Lung (tissue), 11 donors: ENCODE measurements at regions not wholly inside any gene's neighbourhood (a gene's known extent, or its start where the extent isn't known, plus 50 kb on each side); places are given as distances from the start of the nearest gene placed in this dataset.

Experiments used
- ATAC-seq: fragments of 200-7000 bp; cut with Tn5 transposase; one replicate; pipeline ENCODE4 v1.9.1; 2020; ENCODE audit warnings: moderate number of reproducible peaks; ENCODE audit not compliant: insufficient read depth, low FRiP score
- DNase-seq, 3 donors: peaks; one replicate each; pipeline ENCODE4 v3.0.0-alpha.2; 2013 to 2017
- H3K27ac ChIP-seq, 2 donors: one replicate each; pipeline ENCODE4 v1.5.1; 2013; ENCODE audit warnings: mild to moderate bottlenecking in 2 of 2, moderate library complexity in 2 of 2, control low read depth in 1 of 2, inconsistent platforms in 1 of 2, low read depth in 1 of 2, low read length in 1 of 2
- H3K27me3 ChIP-seq, 3 donors: one replicate each; pipeline ENCODE4 v1.5.1; 2013; ENCODE audit warnings: low read length in 2 of 3; ENCODE audit not compliant: control insufficient read depth in 3 of 3, insufficient read depth in 3 of 3
- H3K36me3 ChIP-seq, 4 donors: one replicate each; pipeline ENCODE4 v1.5.1; 2013; ENCODE audit warnings: low read length in 4 of 4, mild to moderate bottlenecking in 1 of 4, moderate library complexity in 1 of 4; ENCODE audit not compliant: control insufficient read depth in 4 of 4, insufficient read depth in 4 of 4
- H3K4me1 ChIP-seq, 5 donors: one replicate each; pipeline ENCODE4 v1.5.1; 2013; ENCODE audit warnings: low read length in 5 of 5, mild to moderate bottlenecking in 2 of 5, moderate library complexity in 1 of 5; ENCODE audit not compliant: control insufficient read depth in 5 of 5, insufficient read depth in 5 of 5
- H3K4me3 ChIP-seq: one replicate; pipeline ENCODE4 v1.5.1; 2013; ENCODE audit warnings: mild to moderate bottlenecking, control low read depth, moderate library complexity
- H3K9ac ChIP-seq, 2 donors: one replicate each; pipeline ENCODE4 v1.5.1; 2013; ENCODE audit warnings: low read length in 2 of 2, control low read depth in 1 of 2; ENCODE audit not compliant: insufficient read depth in 1 of 2
- H3K9me3 ChIP-seq, 4 donors: one replicate each; pipeline ENCODE4 v1.5.1; 2013; ENCODE audit warnings: low read length in 3 of 4, mild to moderate bottlenecking in 1 of 4, moderate library complexity in 1 of 4; ENCODE audit not compliant: control insufficient read depth in 4 of 4, insufficient read depth in 3 of 4
- CTCF ChIP-seq: IDR thresholded peaks from 2 replicates; pipeline ENCODE4 v1.5.1; 2012; ENCODE audit warnings: mild to moderate bottlenecking; ENCODE audit errors: control extremely low read depth, extremely low read depth
- WGBS, 2 donors: extraction: QIAGEN DNeasy Blood & Tissue Kit; methylation state at CpG; one replicate each; pipeline ENCODE4 v1.1.7; 2013; 5-methylcytosine and 5-hydroxymethylcytosine counted together
- donor health status: control.
- donor health status: control.
- donor health status: Bipolar disorder and iron deficiency.
- donor health status: healthy.
- donor health status: DM: yes; HTN: yes; CAD: no.

GRCh38 chr3:113079218-113079961, 88.6 kb downstream of the GTPBP8 start:
- no peak for ATAC-seq
- no peaks in the 10 kb centered on the region for H3K27me3 ChIP-seq
- no peak overlapping the region for H3K27ac ChIP-seq
- peaks cover 0 to 9% (median 0%) of the 10 kb centered on the region in 5 donors for H3K4me1 ChIP-seq
- no peaks in the 10 kb centered on the region for H3K36me3 ChIP-seq
- WGBS, 2 donors: 56 to 65% methylated on average over 10 of the region's 10 CpGs
- H3K9me3 ChIP-seq: no peaks in the 10 kb centered on the region
- H3K9ac ChIP-seq: peak overlapping the region in 1 of 2 donors; percentile 24
- peak in 2 of 3 donors; percentile 63 to 67 for DNase-seq
- TF ChIP-seq CTCF: no peak
- no peak overlapping the region for H3K4me3 ChIP-seq

- no peak for ATAC-seq
- peak; percentile 60 to 82 (median 80) for DNase-seq
These were observed 94.0 kb downstream of the GTPBP8 start for GRCh38 chr3:113084777-113085176.

GRCh38 chr3:113086560-113087461, 96.0 kb downstream of the GTPBP8 start:
- DNase-seq: peak in 1 of 3 donors; percentile 40
- H3K27ac ChIP-seq: no peak overlapping the region
- TF ChIP-seq CTCF: no peak

More at GRCh38 chr3:113084777-113085176, 94.0 kb downstream of the GTPBP8 start:
- no peak overlapping the region for H3K27ac ChIP-seq
- no peak overlapping the region for H3K9ac ChIP-seq
- H3K27me3 ChIP-seq: no peaks in the 10 kb centered on the region
- H3K9me3 ChIP-seq: no peaks in the 10 kb centered on the region
- peaks cover 0 to 9% (median 0%) of the 10 kb centered on the region in 5 donors for H3K4me1 ChIP-seq
- no peak overlapping the region for H3K4me3 ChIP-seq
- no peak for TF ChIP-seq CTCF
- 19% methylated on average over 2 of the region's 2 CpGs for WGBS, 2 donors
- H3K36me3 ChIP-seq: no peaks in the 10 kb centered on the region

More at GRCh38 chr3:113086560-113087461, 96.0 kb downstream of the GTPBP8 start:
- no peaks in the 10 kb centered on the region for H3K27me3 ChIP-seq
- H3K4me3 ChIP-seq: no peak overlapping the region
- WGBS, 2 donors: 86 to 94% methylated on average over 6 of the region's 6 CpGs
- H3K36me3 ChIP-seq: no peaks in the 10 kb centered on the region
- H3K9me3 ChIP-seq: no peaks in the 10 kb centered on the region
- no peak for ATAC-seq
- H3K4me1 ChIP-seq: peaks cover 0 to 6% (median 0%) of the 10 kb centered on the region in 5 donors
- H3K9ac ChIP-seq: no peak overlapping the region
